Skin epidermis (tissue), 12 donors: ENCODE measurements at regions not wholly inside any gene's neighbourhood (a gene's known extent, or its start where the extent isn't known, plus 50 kb on each side); places are given as distances from the start of the nearest gene placed in this dataset.
"Not testable (repeated sequence)": the region's sequence is repeated elsewhere in the genome, so short reads cannot be mapped to it uniquely, and the experiment has no call there.

Experiments
- H3K27ac ChIP-seq, 21 experiments: fragments of 200-600 bp; sonication (generic) in 11 of 21; one replicate each; pipeline ENCODE4 v1.5.0; 2020; ENCODE audit warnings: mild to moderate bottlenecking in 3 of 21, inconsistent platforms in 2 of 21, moderate library complexity in 2 of 21
- H3K4me3 ChIP-seq, 7 experiments: fragments of 200-600 bp; sonication (generic) in 2 of 7; one replicate each; pipeline ENCODE4 v1.5.0; 2020; ENCODE audit warnings: inconsistent platforms in 2 of 7, mild to moderate bottlenecking in 2 of 7, moderate library complexity in 1 of 7

DNA sequence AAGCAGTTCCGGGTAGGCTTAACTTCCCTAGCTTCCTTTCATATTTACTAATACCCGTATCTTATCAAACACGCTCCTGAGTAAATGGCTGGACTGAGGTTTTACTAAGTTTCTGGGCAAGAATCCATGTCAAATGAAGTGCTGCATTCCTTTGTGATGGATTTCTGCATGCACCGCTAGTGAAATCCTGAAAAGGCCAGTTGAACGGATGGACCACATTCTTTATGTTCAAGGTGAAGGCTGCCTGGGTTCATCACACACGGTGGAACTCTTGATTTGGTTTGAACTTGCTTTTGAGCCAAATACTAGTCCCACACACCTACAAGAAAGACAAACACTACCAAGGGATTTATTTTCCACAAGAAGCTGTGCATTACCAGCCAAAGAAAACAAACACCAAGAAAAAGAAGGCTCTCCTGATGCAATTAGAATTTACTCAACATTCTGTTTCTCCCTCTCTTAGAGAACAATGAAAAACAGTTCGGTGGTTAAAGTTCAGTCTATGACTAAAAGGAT lies 255.0 kb upstream of the SEMA3C start:
- Histone ChIP-seq H3K27ac (peak overlapping the region in 1 of 21 experiments; percentile 30), H3K4me3 (no peak overlapping the region)

DNA sequence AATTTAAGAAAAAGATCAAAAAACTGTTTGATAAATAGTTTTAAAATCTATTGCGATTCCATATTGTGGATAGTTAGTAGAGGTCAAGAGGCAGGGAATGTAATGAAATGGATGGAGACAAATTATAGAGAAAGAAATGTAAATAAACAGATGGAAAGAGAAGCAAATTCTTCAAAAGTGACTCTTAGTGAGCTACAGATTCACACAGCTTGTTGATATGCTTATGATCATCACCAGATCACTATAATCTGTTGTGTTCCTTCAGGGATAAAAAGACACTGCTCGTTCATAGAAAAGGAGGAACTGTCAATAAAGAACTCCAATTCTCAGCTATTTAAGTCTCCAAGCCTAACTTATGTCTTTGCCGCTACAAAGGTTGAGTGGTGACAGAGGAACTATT lies 251.4 kb upstream of the SEMA3C start:
- no peak overlapping the region for H3K4me3 ChIP-seq
- H3K27ac ChIP-seq = no peak overlapping the region

DNA sequence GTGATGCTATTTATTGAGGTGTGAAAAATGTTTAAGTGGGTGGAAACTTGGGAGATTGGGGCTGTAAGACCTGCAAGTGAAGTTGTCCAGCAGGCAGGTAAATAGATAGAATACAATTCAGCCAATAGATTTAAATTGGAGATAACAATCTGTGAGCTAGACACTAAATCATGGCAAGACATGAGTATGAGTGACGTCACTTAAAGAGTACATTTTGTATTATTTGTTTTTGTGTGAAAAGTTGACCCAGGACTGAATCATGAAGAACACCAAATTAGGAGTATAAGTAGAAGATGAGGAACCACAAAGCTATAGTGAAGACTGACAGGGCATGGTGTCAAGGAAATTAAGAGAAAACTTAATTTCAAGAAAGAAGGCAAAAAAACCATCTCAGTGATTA lies 249.1 kb upstream of the SEMA3C start:
- Histone ChIP-seq H3K4me3 (no peak overlapping the region), H3K27ac (no peak overlapping the region)

DNA sequence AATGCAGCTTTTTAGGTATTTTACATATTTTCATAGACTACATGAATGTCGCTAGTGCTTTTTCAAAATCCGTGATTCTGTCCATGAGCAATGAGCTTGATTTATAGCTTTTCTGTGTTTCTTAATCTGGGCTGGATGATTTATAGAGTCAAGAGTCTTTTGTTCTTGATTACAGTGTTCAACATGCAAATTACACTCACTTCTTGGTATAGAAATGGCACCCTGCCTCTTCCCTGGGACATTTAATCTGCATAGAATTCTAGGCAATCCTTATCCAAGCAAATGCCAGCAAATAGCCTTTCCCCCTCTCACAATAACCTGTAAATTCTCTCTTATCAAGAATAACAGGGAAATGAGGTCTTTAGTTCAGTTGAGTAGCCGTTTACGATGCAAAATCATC lies 246.2 kb upstream of the SEMA3C start:
- H3K27ac ChIP-seq = no peak overlapping the region
- no peak overlapping the region for H3K4me3 ChIP-seq

DNA sequence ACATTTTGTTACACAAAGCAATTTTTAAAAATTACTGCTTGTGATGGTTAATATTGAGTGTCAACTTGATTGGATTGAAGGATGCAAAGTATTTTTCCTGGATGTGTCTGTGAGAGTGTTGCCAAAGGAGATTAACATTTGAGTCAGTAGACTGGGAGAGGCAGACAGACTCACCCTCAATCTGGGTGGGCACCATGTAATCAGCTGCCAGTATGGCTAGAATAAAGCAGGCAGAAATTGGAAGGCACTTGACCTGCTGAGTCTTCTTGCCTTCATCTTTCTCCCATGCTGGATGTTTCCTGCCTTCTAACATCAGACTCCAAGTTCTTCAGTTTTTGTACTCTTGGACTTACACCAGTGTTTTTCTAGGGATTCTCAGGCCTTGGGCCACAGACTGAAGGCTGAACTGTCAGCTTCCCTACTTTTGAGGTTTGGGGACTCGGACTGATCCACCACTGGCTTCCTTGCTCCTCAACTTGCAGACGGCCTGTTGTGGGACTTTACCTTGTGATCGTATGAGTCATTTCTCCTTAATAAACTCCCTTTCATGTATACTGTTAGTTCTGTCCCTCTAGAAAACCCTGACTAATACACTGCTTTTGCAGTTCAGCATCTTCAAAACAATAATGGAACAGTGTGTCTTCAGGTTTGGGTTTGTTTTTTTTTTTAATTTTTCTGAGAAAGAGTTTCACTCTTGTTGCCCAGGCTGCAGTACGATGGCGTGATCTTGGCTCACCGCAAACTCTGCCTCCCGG lies 244.1 kb upstream of the SEMA3C start:
- peak overlapping the region in 2 of 21 experiments; percentile 47 to 68 for H3K27ac ChIP-seq
- H3K4me3 ChIP-seq = no peak overlapping the region

DNA sequence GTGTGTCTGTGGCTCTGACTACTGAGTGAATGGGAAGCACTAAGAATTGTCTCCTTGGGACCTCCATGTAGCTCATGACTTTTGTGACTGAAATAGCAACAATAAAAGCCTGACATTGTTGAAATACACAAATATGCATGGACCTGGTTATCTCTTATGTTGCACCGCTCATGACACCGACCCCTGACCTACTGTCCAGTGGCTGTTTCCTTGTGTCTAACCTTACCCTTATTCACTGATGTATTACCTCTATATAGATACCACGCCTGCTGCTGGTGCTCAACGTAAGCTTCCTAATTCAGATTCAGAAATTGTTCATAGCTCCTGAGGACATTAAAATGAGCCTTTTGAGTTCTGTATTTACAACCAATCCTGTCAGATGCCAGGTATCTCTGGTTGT lies 243.4 kb upstream of the SEMA3C start:
- H3K4me3 ChIP-seq = no peak overlapping the region
- peak overlapping the region in 2 of 21 experiments; percentile 47 to 68 for H3K27ac ChIP-seq

DNA sequence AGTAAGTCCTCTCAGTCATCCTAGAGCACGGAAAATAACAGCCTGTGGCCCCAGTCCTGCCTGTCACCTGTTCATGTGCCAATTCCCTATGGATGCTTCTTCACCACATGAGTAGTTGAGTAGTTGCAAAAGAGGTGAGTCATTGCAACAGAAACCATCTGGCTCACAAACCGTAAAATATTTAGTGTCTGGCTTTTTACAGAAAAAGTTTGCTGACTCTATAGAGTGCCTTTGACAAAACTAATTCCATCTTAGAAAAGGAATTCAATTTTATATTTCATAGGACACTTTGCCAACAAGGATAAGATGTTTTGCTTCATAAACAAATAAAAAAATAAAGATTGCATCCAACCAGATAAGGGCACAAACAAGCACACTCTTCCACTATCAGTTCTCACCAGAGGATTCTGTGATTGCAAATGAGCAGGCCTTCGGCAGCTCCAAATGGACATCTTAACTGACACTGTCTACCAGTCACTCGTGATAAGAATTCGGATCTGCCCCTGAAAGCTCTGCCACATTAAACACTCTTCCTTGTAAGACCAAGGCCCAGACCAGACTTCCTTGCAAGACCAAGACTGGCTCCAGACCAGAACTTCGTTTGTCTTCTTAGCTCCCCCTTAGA lies 242.7 kb upstream of the SEMA3C start:
- H3K4me3 ChIP-seq = no peak overlapping the region
- peak overlapping the region in 3 of 21 experiments; percentile 18 to 68 (median 47) for H3K27ac ChIP-seq

DNA sequence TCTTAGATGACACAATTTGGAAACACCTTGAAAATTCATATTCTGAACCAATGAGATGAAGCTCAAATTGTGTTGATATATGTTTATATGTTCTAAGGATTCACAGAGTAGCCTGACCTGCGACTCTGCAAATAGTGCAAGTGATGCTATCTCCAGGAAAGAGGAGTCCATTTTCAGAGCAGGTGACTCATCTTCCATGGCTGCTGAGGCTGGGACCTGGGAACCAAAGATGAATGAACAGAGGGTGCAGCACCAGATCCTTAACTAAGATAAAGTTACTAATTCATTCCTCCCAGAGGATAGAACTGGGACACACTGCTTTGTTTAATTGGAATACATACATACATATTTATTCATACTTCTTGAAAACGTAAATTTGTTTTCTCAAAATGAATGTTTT lies 240.6 kb upstream of the SEMA3C start:
- no peak overlapping the region for H3K4me3 ChIP-seq
- no peak overlapping the region for H3K27ac ChIP-seq

DNA sequence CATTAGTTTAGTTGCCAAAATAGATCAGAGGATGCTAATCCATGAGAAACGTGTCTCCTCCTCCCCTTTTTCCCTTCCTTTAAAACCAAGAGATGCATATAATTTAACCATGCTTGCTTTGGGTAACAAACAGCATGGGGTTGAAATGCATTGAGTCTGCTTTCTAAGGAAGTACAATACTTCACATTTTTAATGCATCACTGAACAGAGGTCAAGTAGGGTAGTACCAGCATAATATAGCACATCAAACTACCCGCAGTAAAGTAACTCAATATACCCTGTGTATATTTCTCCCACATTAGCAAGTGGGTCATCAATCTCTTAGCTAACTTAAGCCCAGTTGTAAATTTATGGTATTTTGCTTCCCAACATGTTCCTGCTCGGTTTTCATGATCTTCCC lies 239.3 kb upstream of the SEMA3C start:
- H3K4me3 ChIP-seq = no peak overlapping the region
- no peak overlapping the region for H3K27ac ChIP-seq

DNA sequence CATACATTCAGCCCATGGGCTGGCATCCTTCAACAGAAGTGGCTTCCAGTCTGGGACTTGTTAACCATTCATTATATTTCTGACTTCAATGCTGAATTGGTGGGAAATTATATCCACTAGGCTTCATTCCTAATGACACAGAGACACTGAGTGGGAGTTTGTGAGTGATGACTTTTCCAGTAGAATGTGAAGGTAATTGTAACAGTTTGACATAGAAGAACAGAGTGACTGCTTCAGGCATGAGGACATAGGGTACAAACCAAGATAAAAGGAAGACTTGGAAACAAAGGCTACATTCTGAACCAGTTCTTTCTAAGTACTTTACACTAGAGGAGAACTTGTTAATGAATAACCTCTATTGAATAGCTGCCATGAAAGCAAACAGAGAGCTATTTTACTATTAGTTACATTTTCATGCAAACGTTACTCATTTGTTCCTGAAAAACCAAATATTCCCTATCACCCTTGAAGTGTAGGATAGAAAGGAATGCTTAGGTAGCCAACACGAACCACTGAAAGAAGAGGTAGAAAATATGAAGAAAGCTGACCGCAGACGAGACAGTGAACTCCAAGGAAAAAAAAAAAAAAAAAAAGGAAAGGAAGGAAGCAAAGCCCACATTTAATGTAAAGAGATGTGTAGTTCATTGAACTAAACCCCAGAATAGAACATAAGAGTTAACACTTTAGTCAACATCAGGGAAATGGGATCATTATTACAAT lies 237.0 kb upstream of the SEMA3C start:
- H3K4me3 ChIP-seq = no peak overlapping the region
- no peak overlapping the region for H3K27ac ChIP-seq

DNA sequence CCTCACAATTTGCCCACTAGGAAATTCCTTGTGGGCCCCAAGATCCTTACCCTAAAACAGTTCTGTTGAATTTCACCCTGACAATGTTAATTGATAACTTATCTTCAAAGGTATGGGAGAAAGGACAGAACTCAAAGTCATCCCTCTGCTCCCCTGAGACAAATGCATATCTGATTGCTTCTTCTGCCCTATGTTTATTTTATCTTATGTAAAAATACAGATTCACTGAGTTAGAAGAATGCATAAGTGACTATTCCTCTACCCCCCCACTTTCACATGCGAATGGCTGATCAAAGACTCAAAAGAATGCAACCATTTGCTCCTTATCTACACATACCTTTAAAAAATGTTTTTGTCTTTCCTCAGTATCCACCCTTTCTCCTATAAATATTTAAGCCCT lies 235.7 kb upstream of the SEMA3C start:
- Histone ChIP-seq H3K4me3 (no peak overlapping the region), H3K27ac (no peak overlapping the region)

DNA sequence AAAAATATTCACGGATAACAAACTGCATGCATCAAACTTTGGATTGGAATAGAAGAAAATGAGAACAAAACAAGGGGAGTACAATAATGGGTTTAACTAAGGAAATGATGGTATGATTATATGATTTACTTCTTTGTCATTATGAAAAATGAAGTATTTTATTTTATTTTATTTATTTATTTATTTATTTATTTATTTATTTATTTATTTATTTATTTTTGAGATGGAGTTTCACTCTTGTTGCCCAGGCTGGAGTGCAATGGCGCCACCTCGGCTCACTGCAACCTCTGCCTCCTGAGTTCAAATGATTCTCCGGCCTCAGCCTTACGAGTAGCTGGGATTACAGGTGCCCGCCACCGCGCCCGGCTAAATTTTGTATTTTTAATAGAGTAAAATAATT lies 234.1 kb upstream of the SEMA3C start:
- H3K4me3 ChIP-seq, H3K27ac ChIP-seq: not testable (repeated sequence)

DNA sequence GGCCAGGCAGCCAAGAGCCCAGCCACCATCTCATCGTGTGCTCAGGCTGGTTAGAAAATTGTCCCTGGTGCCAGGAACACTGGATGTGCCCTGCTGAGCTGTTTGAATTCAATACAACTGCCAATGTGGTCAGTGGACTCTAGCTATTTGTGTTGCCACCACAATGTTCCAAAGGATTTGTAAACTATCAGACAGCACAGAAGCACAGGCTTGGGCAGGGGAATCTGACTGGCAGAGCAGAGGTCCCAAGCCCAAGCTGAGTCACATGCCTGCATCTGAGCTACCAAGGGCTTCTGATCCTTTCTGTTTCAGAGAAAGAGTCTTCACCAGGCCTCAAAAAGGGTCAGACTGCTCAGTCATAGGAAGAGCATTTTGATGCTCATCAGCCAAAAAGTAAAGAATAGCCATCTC lies 232.1 kb upstream of the SEMA3C start:
- Histone ChIP-seq H3K27ac (no peak overlapping the region), H3K4me3 (no peak overlapping the region)

DNA sequence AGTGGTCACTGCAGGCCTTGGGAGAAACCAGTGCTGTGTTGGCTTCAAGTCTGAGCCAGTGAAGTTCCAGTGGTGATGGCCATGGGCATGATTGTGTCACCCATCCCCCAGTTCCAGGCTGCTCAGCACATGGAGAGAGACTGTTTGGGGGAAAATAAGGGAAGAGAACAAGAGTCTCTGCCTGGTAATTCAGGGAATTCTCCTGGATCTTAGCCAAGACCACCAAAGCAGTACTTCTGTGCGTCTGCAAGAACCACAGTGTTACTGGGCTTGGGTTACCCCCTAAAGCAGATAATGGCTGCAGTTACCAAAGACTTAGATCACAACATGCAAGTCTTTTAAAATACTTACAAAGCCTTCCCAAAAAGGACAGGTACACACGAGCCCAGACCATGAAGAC lies 225.0 kb upstream of the SEMA3C start:
- Histone ChIP-seq H3K27ac (no peak overlapping the region), H3K4me3 (no peak overlapping the region)

DNA sequence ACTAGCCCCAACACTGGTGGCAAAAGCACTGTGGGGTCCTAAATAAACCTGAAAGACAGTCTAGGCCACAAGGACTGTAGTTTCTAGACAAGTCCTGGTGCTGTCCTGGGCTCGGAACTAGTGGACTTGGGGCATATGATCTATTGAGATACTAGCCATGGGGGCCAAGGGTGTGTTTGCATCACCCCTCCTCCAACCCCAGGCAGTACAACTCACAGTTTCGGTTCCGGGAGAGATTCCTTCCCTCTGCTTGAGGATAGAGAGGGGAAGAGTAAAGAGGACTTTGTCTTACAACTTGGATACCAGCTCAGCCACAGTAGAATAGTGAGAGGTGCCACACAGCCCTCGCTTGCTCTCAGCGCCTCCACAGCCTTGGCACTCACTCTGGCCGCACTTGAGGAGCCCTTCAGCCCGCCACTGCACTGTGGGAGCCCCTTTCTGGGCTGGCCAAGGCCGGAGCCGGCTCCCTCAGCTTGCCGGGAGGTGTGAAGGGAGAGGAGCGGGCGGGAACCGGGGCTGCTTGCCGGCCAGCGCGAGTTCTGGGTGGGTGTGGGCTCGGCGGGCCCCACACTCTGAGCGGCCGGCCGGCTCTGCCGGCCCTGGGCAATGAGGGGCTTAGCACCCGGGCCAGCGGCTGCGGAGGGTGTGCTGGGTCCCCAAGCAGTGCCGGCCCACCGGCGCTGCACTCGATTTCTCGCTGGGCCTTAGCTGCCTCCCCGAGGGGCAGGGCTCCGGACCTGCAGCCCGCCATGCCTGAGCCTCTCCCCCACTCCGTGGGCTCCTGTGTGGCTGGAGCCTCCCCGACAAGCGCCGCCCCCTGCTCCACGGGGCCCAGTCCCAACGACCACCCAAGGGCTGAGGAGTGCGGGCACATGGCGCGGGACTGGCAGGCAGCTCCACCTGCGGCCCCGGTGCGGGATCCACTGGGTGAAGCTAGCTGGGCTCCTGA lies 222.7 kb upstream of the SEMA3C start:
- peak overlapping the region in 4 of 21 experiments; percentile 13 to 56 (median 39) for H3K27ac ChIP-seq
- H3K4me3 ChIP-seq = not testable (repeated sequence)

DNA sequence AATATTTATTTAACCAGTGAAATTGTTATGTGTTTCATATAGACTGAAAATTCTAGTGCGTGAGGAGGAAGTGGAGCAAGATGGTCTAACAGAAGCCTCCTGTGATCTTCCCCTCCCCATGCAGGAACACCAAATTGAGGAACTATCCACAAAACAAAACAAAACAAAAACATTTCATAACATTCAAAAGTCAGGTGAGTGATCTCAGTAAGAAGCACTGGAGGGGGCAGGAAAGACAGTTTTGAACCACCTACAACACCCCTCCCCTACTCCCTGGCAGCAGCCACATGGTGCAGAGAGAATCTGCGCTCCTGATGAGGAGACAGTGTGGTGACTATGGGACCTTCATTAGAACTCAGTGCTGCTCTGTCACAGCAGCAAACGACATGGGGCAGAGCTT lies 221.9 kb upstream of the SEMA3C start:
- H3K27ac ChIP-seq = peak overlapping the region in 4 of 21 experiments; percentile 29 to 56 (median 50)
- no peak overlapping the region for H3K4me3 ChIP-seq

DNA sequence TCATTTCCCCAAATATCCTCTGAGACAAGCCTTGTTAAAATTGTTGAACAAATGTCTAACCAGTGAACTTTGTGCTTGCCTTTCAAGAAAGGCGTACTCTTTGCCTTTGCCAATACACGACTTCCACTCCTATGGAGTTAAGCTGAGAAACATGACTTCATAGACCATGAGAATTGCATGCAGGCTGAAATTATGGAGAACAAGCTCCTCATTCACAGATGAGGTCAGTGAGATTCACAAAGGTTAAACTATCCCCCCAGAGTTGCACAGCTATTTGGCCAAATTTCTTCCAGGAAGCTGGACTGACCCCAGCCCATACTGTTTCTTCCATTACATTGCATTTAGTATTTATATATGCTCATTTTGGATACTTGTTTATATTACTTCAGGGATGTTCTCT lies 221.4 kb upstream of the SEMA3C start:
- no peak overlapping the region for H3K27ac ChIP-seq
- H3K4me3 ChIP-seq = no peak overlapping the region

DNA sequence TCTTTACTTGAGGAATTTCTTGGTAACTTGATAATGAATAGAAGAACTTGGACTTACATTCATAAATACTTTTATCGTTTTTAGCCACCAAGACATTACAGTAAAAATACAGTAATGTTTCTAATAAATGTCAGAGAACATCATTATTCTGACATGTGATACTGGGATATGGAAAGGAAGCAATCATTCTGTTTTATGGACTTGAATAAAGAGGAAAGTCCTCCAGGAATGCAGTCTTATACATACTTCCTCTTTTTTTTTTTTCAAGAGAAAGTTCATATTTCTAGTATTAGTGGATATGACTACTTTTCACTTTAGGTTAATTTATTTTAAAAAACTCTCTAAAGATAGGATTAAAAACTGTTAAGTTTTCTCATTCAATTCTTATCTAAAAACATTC lies 220.0 kb upstream of the SEMA3C start:
- no peak overlapping the region for H3K4me3 ChIP-seq
- no peak overlapping the region for H3K27ac ChIP-seq

DNA sequence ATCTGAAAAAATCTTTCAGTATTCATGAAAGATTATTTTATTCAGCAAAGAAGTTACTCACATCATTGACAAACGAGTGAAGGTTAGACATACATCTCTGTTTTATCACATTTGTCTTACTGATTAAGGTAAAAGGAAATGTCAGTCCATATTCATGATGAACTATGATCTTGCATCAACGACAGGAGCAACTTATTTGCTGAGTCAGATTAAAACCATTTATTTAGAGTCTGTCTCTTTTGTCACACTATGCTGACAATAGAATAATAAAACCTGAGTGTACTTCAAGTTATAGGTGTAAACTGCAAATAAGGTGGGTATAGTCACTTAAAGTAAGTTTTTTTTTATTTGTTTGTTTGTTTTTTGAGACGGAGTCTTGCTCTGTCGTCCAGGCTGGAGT lies 216.5 kb upstream of the SEMA3C start:
- no peak overlapping the region for H3K4me3 ChIP-seq
- no peak overlapping the region for H3K27ac ChIP-seq

DNA sequence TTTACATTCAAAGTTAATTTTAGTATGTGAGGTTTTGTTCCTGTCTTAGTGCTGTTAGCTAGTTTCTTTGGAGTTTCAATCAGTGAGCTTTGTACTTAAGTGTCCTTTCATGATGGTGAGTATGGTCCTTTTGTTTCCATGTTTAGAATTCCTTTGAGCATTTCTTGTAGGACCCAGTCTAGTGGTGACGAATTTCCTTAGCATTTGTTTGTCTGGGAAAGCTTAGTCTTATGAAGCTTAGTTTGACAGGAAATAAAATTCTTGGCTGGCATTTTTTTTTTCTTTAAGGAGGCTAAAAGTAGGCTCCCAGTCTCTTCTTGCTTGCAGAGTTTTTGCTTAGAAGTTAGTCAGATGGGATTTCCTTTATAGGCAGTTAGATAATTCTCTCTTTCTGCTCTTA lies 209.2 kb upstream of the SEMA3C start:
- H3K4me3 ChIP-seq = no peak overlapping the region
- no peak overlapping the region for H3K27ac ChIP-seq
